Keratinocyte (primary cell): ENCODE measurements at regions not wholly inside any gene's neighbourhood (a gene's known extent, or its start where the extent isn't known, plus 50 kb on each side); places are given as distances from the start of the nearest gene placed in this dataset.

Source experiments
- DNase-seq: peaks from one replicate; pipeline ENCODE4 v3.0.0-alpha.2; 2011; ENCODE audit warnings: low read depth, missing footprints, low spot score
- FAIRE-seq: peaks from 2 replicates; lab custom pipeline; 2011; peaks lifted over from hg19 to GRCh38; lab: Jason Lieb, UNC
- H2AFZ ChIP-seq: 2 replicates; pipeline ENCODE4 v1.6.0; 2012; ENCODE audit warnings: low read length, control low read depth, inconsistent platforms; ENCODE audit not compliant: control insufficient read depth
- H3K27ac ChIP-seq: 2 replicates; pipeline ENCODE4 v1.5.1; 2011; ENCODE audit warnings: low read length; ENCODE audit not compliant: control insufficient read depth, insufficient read depth
- H3K27me3 ChIP-seq: 3 replicates; pipeline ENCODE4 v1.6.0; 2011; ENCODE audit warnings: low read length; ENCODE audit not compliant: control insufficient read depth, insufficient read depth; ENCODE audit errors: extremely low read depth
- H3K36me3 ChIP-seq, 2 experiments: 2 replicates in 1 of 2; 3 replicates in 1 of 2; pipeline ENCODE4 v1.5.1; 2011; ENCODE audit warnings: low read length in 2 of 2, mild to moderate bottlenecking in 1 of 2; ENCODE audit not compliant: control insufficient read depth in 2 of 2, insufficient read depth in 2 of 2; ENCODE audit errors: extremely low read depth in 1 of 2
- H3K4me1 ChIP-seq: 3 replicates; pipeline ENCODE4 v1.5.1; 2011; ENCODE audit warnings: low read length; ENCODE audit not compliant: control insufficient read depth, insufficient read depth; ENCODE audit errors: extremely low read depth
- H3K4me2 ChIP-seq: 3 replicates; pipeline ENCODE4 v1.6.0; 2011; ENCODE audit warnings: low read depth, low read length; ENCODE audit not compliant: control insufficient read depth, insufficient read depth; ENCODE audit errors: extremely low read depth
- H3K4me3 ChIP-seq, 3 experiments: fragments of 200-600 bp in 1 of 3; sonication (generic) in 1 of 3; 2 replicates in 2 of 3; 3 replicates in 1 of 3; pipeline ENCODE4 v1.5.1; 2011 to 2016; ENCODE audit warnings: low read length in 3 of 3, mild to moderate bottlenecking in 3 of 3, control low read depth in 2 of 3, inconsistent platforms in 1 of 3, low read depth in 1 of 3, mixed read lengths in 1 of 3, mixed run types in 1 of 3, moderate library complexity in 1 of 3; ENCODE audit not compliant: control insufficient read depth in 2 of 3, insufficient read depth in 2 of 3; ENCODE audit errors: extremely low read depth in 1 of 3
- H3K79me2 ChIP-seq: 2 replicates; pipeline ENCODE4 v1.6.0; 2012; ENCODE audit warnings: low read length; ENCODE audit not compliant: control insufficient read depth, insufficient read depth
- H3K9ac ChIP-seq: 3 replicates; pipeline ENCODE4 v1.6.0; 2011; ENCODE audit warnings: low read length; ENCODE audit not compliant: control insufficient read depth, insufficient read depth; ENCODE audit errors: extremely low read depth
- H3K9me1 ChIP-seq: 3 replicates; pipeline ENCODE4 v1.6.0; 2011; ENCODE audit warnings: low read length; ENCODE audit not compliant: control insufficient read depth, insufficient read depth; ENCODE audit errors: extremely low read depth
- H3K9me3 ChIP-seq: 2 replicates; pipeline ENCODE4 v1.5.1; 2012; ENCODE audit warnings: low read depth, low read length; ENCODE audit not compliant: control insufficient read depth
- H4K20me1 ChIP-seq: 3 replicates; pipeline ENCODE4 v1.6.0; 2011; ENCODE audit warnings: low read length; ENCODE audit not compliant: control insufficient read depth, insufficient read depth; ENCODE audit errors: extremely low read depth
- EZH2 ChIP-seq: IDR thresholded peaks from one replicate; pipeline ENCODE4 v1.6.1; 2012; ENCODE audit warnings: inconsistent platforms, mild to moderate bottlenecking, low read length, moderate library complexity
- dilution Hi-C: fragments of 300-500 bp; cut with MboI; formaldehyde crosslinking; loops from one replicate; pipeline ENCODE4 v1.7.0; 2020; ENCODE audit warnings: low sequenced_read_pairs; ENCODE audit not compliant: extremely low pct_ligation_motif_present
- TF ChIP-seq, protein P1 (sequence below), 3 experiments: IDR thresholded peaks in 1 of 3; conservative IDR thresholded peaks in 1 of 3; optimal IDR thresholded peaks in 1 of 3; 2 replicates in 2 of 3; 3 replicates in 1 of 3; pipeline versions ENCODE3 to v1.5.1; 2011; ENCODE audit warnings: low read length in 3 of 3, mild to moderate bottlenecking in 3 of 3, moderate library complexity in 2 of 3, control low read depth in 1 of 3, inconsistent platforms in 1 of 3; ENCODE audit not compliant: insufficient read depth in 2 of 3; ENCODE audit errors: extremely low read depth in 1 of 3

DNA sequence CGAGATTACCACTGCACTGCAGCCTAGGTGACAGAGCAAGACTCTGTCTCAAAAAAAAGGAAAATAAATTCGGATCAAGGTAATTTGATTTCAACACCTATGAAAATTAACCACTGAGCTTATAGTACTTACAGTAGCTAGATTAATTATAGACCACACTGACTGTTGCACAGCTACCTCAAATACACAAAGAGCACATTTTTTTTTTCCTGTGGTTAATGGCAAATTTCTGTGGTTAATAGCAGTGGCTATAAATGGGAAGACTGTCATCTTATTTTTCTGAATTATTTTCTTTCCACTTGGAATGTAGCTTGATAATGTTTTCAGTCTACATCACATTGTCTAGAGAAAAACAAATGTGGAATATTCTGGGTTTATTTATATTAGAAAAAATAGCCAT is 1661.6 kb upstream of the PCDH7 start:
- H3K4me2 ChIP-seq = no peak overlapping the region
- no peaks in the 10 kb centered on the region for H3K79me2 ChIP-seq
- no peaks in the 10 kb centered on the region for H3K27me3 ChIP-seq
- no peak overlapping the region for H2AFZ ChIP-seq
- DNase-seq (no peak), FAIRE-seq (no peak)
- no peaks in the 10 kb centered on the region for H4K20me1 ChIP-seq
- H3K27ac ChIP-seq = no peak overlapping the region
- H3K9me3 ChIP-seq = no peaks in the 10 kb centered on the region
- TF ChIP-seq, protein P1, sequence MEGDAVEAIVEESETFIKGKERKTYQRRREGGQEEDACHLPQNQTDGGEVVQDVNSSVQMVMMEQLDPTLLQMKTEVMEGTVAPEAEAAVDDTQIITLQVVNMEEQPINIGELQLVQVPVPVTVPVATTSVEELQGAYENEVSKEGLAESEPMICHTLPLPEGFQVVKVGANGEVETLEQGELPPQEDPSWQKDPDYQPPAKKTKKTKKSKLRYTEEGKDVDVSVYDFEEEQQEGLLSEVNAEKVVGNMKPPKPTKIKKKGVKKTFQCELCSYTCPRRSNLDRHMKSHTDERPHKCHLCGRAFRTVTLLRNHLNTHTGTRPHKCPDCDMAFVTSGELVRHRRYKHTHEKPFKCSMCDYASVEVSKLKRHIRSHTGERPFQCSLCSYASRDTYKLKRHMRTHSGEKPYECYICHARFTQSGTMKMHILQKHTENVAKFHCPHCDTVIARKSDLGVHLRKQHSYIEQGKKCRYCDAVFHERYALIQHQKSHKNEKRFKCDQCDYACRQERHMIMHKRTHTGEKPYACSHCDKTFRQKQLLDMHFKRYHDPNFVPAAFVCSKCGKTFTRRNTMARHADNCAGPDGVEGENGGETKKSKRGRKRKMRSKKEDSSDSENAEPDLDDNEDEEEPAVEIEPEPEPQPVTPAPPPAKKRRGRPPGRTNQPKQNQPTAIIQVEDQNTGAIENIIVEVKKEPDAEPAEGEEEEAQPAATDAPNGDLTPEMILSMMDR (optimal IDR thresholded peaks at IDR 0.05 in 1 of 3, IDR thresholded peaks at IDR 0.05 in 1 of 3, conservative IDR thresholded peaks at IDR 0.05 in 1 of 3; ENCODE audit: extremely low read depth in 1 of 3, insufficient read depth in 2 of 3, low read length in 3 of 3) = no peak
- no peak for TF ChIP-seq EZH2
- dilution Hi-C loops = no loop called here
- H3K4me1 ChIP-seq = no peaks in the 10 kb centered on the region
- H3K36me3 ChIP-seq = no peaks in the 10 kb centered on the region
- no peak overlapping the region for H3K9ac ChIP-seq
- H3K4me3 ChIP-seq = no peak overlapping the region
- H3K9me1 ChIP-seq = no peaks in the 10 kb centered on the region

DNA sequence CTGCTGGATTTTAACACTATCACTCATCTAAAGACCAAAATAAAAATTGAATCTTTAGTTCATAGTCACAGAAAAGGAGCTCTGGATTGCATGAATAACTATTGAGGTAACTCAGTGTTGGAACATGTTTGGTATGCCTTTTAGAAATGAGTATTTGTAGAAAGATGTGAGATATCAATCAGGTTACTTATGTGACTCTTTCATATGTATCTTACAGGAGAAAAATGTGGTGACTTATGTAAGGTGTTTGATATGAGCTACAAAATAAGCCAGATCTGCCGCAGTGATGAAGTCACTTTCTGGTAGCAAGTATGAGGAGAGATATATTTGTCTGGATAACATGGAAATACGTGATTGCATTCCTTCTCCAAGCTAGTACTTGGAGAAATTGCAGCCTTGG is 1653.3 kb upstream of the PCDH7 start:
- H3K9me3 ChIP-seq = no peaks in the 10 kb centered on the region
- H2AFZ ChIP-seq = no peak overlapping the region
- no peak overlapping the region for H3K4me3 ChIP-seq
- no peaks in the 10 kb centered on the region for H3K79me2 ChIP-seq
- FAIRE-seq (no peak), DNase-seq (no peak)
- no peak overlapping the region for H3K27ac ChIP-seq
- dilution Hi-C loops = no loop called here
- no peak overlapping the region for H3K9ac ChIP-seq
- H3K4me1 ChIP-seq = no peaks in the 10 kb centered on the region
- TF ChIP-seq EZH2 = no peak
- TF ChIP-seq, protein P1 (optimal IDR thresholded peaks at IDR 0.05 in 1 of 3, IDR thresholded peaks at IDR 0.05 in 1 of 3, conservative IDR thresholded peaks at IDR 0.05 in 1 of 3; ENCODE audit: extremely low read depth in 1 of 3, insufficient read depth in 2 of 3, low read length in 3 of 3) = no peak
- no peaks in the 10 kb centered on the region for H4K20me1 ChIP-seq
- no peak overlapping the region for H3K4me2 ChIP-seq
- H3K27me3 ChIP-seq = no peaks in the 10 kb centered on the region
- H3K36me3 ChIP-seq = no peaks in the 10 kb centered on the region
- no peaks in the 10 kb centered on the region for H3K9me1 ChIP-seq
